Left kidney (tissue), 1 donor: ENCODE measurements at regions not wholly inside any gene's neighbourhood (a gene's known extent, or its start where the extent isn't known, plus 50 kb on each side); places are given as distances from the start of the nearest gene placed in this dataset.

Experiments
- DNase-seq: peaks from one replicate; pipeline ENCODE4 v3.0.0-alpha.2; 2013

- no peak for DNase-seq
Observed at GRCh38 chr6:95071464-95071863, 505.9 kb upstream of the MANEA start.

- DNase-seq, result no peak
Observed at GRCh38 chr6:95078457-95078856, 498.9 kb upstream of the MANEA start.

GRCh38 chr6:95081231-95081630 is 496.1 kb upstream of the MANEA start:
- no peak for DNase-seq

- DNase-seq, result no peak
Observed at GRCh38 chr6:95081949-95082348, 495.4 kb upstream of the MANEA start.

GRCh38 chr6:95083506-95083905 is 493.8 kb upstream of the MANEA start:
- DNase-seq, result no peak

- DNase-seq, result no peak
Observed at GRCh38 chr6:95084867-95085266, 492.5 kb upstream of the MANEA start.

GRCh38 chr6:95087394-95088097 is 489.8 kb upstream of the MANEA start:
- peak; percentile 41 for DNase-seq

GRCh38 chr6:95091823-95092436 is 485.4 kb upstream of the MANEA start:
- DNase-seq, result peak; percentile 58

GRCh38 chr6:95093154-95093553 is 484.2 kb upstream of the MANEA start:
- no peak for DNase-seq

- no peak for DNase-seq
Observed at GRCh38 chr6:95094751-95095663, 482.3 kb upstream of the MANEA start.

- no peak for DNase-seq
Observed at GRCh38 chr6:95095855-95096254, 481.5 kb upstream of the MANEA start.

- no peak for DNase-seq
Observed at GRCh38 chr6:95099410-95099809, 477.9 kb upstream of the MANEA start.

GRCh38 chr6:95109212-95109611 is 468.1 kb upstream of the MANEA start:
- no peak for DNase-seq

- no peak for DNase-seq
Observed at GRCh38 chr6:95110767-95111166, 466.6 kb upstream of the MANEA start.

- no peak for DNase-seq
Observed at GRCh38 chr6:95117236-95117635, 460.1 kb upstream of the MANEA start.

- DNase-seq, result no peak
Observed at GRCh38 chr6:95119927-95120326, 457.4 kb upstream of the MANEA start.

- DNase-seq, result no peak
Observed at GRCh38 chr6:95120984-95121383, 456.4 kb upstream of the MANEA start.

- no peak for DNase-seq
Observed at GRCh38 chr6:95127261-95127660, 450.1 kb upstream of the MANEA start.

GRCh38 chr6:95128439-95128838 is 448.9 kb upstream of the MANEA start:
- DNase-seq, result no peak

- DNase-seq, result no peak
Observed at GRCh38 chr6:95128947-95129346, 448.4 kb upstream of the MANEA start.

- DNase-seq, result no peak
Observed at GRCh38 chr6:95133578-95133977, 443.8 kb upstream of the MANEA start.

- no peak for DNase-seq
Observed at GRCh38 chr6:95135182-95135581, 442.2 kb upstream of the MANEA start.

- DNase-seq, result no peak
Observed at GRCh38 chr6:95142101-95142500, 435.2 kb upstream of the MANEA start.
